ENCODE measurements at regions not wholly inside any gene's neighbourhood (a gene's known extent, or its start where the extent isn't known, plus 50 kb on each side); places are given as distances from the start of the nearest gene placed in this dataset.

- no peak overlapping the region for H3K27ac ChIP-seq
- no peaks in the 10 kb centered on the region for H3K4me1 ChIP-seq (ENCODE audit: insufficient read depth)
- WGBS (ENCODE audit: low lambda C conversion rate, missing lambda C conversion rate), result 74% methylated on average over 3 of the region's 3 CpGs
- no peak overlapping the region for H3K4me2 ChIP-seq
- DNase-seq (ENCODE audit: low spot score), result no peak
- no peaks in the 10 kb centered on the region for H3K79me2 ChIP-seq
- H3K9me3 ChIP-seq (ENCODE audit: low read depth), result no peaks in the 10 kb centered on the region
- no peaks in the 10 kb centered on the region for H4K20me1 ChIP-seq (ENCODE audit: insufficient read depth, poor library complexity, severe bottlenecking)
- H3K27me3 ChIP-seq, result no peaks in the 10 kb centered on the region
- no peak for TF ChIP-seq EZH2 (IDR thresholded peaks at IDR 0.05; ENCODE audit: borderline replicate concordance)
- no peak for TF ChIP-seq CTCF (IDR thresholded peaks at IDR 0.05; ENCODE audit: poor library complexity)
- no peak for TF ChIP-seq EZH2phosphoT487 (IDR thresholded peaks at IDR 0.05; ENCODE audit: low read depth, severe bottlenecking, unreplicated experiment)
- no peaks in the 10 kb centered on the region for H3K9me2 ChIP-seq (replicated peaks; ENCODE audit: insufficient read depth)
- H2AFZ ChIP-seq, result no peak overlapping the region
- H3K4me3 ChIP-seq, result no peak overlapping the region
- H3K36me3 ChIP-seq (replicated peaks; ENCODE audit: insufficient read depth, low read depth), result no peaks in the 10 kb centered on the region
Observed at GRCh38 chr12:24198070-24198469, 248.6 kb upstream of the SOX5 start.

- H3K4me2 ChIP-seq, result no peak overlapping the region
- no peak for DNase-seq (ENCODE audit: low spot score)
- no peaks in the 10 kb centered on the region for H3K27me3 ChIP-seq
- TF ChIP-seq EZH2phosphoT487 (IDR thresholded peaks at IDR 0.05; ENCODE audit: low read depth, severe bottlenecking, unreplicated experiment), result no peak
- no peak for TF ChIP-seq CTCF (IDR thresholded peaks at IDR 0.05; ENCODE audit: poor library complexity)
- no peak for TF ChIP-seq EZH2 (IDR thresholded peaks at IDR 0.05; ENCODE audit: borderline replicate concordance)
- H3K9me3 ChIP-seq (ENCODE audit: low read depth), result no peaks in the 10 kb centered on the region
- H3K4me1 ChIP-seq (ENCODE audit: insufficient read depth), result no peaks in the 10 kb centered on the region
- H3K9me2 ChIP-seq (replicated peaks; ENCODE audit: insufficient read depth), result no peaks in the 10 kb centered on the region
- H3K79me2 ChIP-seq, result no peaks in the 10 kb centered on the region
- H3K36me3 ChIP-seq (replicated peaks; ENCODE audit: insufficient read depth, low read depth), result no peaks in the 10 kb centered on the region
- no peaks in the 10 kb centered on the region for H4K20me1 ChIP-seq (ENCODE audit: insufficient read depth, poor library complexity, severe bottlenecking)
- WGBS (ENCODE audit: low lambda C conversion rate, missing lambda C conversion rate), result 73% methylated on average over 5 of the region's 5 CpGs
- no peak overlapping the region for H2AFZ ChIP-seq
- H3K27ac ChIP-seq, result no peak overlapping the region
- H3K4me3 ChIP-seq, result no peak overlapping the region
Observed at GRCh38 chr12:24197532-24197931, 248.1 kb upstream of the SOX5 start.

- no peak for DNase-seq (ENCODE audit: low spot score)
- Histone ChIP-seq H3K36me3 (replicated peaks; ENCODE audit: insufficient read depth, low read depth) (no peaks in the 10 kb centered on the region), H2AFZ (no peak overlapping the region), H4K20me1 (ENCODE audit: insufficient read depth, poor library complexity, severe bottlenecking) (no peaks in the 10 kb centered on the region), H3K9me2 (replicated peaks; ENCODE audit: insufficient read depth) (no peaks in the 10 kb centered on the region), H3K27me3 (no peaks in the 10 kb centered on the region), H3K27ac (no peak overlapping the region), H3K4me3 (no peak overlapping the region), H3K79me2 (no peaks in the 10 kb centered on the region), H3K4me1 (ENCODE audit: insufficient read depth) (no peaks in the 10 kb centered on the region), H3K9me3 (ENCODE audit: low read depth) (no peaks in the 10 kb centered on the region), H3K4me2 (no peak overlapping the region)
- TF ChIP-seq EZH2 (IDR thresholded peaks at IDR 0.05; ENCODE audit: borderline replicate concordance) (no peak), CTCF (IDR thresholded peaks at IDR 0.05; ENCODE audit: poor library complexity) (no peak), EZH2phosphoT487 (IDR thresholded peaks at IDR 0.05; ENCODE audit: low read depth, severe bottlenecking, unreplicated experiment) (no peak)
- WGBS (ENCODE audit: low lambda C conversion rate, missing lambda C conversion rate), result 95% methylated on average over 4 of the region's 4 CpGs
Observed at GRCh38 chr12:24195063-24195462, 245.6 kb upstream of the SOX5 start.

GRCh38 chr12:24191117-24191516 is 241.6 kb upstream of the SOX5 start:
- Histone ChIP-seq H3K27ac (no peak overlapping the region), H3K4me1 (ENCODE audit: insufficient read depth) (no peaks in the 10 kb centered on the region), H3K27me3 (no peaks in the 10 kb centered on the region), H3K36me3 (replicated peaks; ENCODE audit: insufficient read depth, low read depth) (no peaks in the 10 kb centered on the region), H3K79me2 (no peaks in the 10 kb centered on the region), H3K4me3 (no peak overlapping the region), H3K4me2 (no peak overlapping the region), H3K9me3 (ENCODE audit: low read depth) (no peaks in the 10 kb centered on the region), H3K9me2 (replicated peaks; ENCODE audit: insufficient read depth) (no peaks in the 10 kb centered on the region), H2AFZ (no peak overlapping the region), H4K20me1 (ENCODE audit: insufficient read depth, poor library complexity, severe bottlenecking) (no peaks in the 10 kb centered on the region)
- WGBS (ENCODE audit: low lambda C conversion rate, missing lambda C conversion rate), result 82% methylated on average over 5 of the region's 5 CpGs
- no peak for TF ChIP-seq EZH2 (IDR thresholded peaks at IDR 0.05; ENCODE audit: borderline replicate concordance)
- TF ChIP-seq CTCF (IDR thresholded peaks at IDR 0.05; ENCODE audit: poor library complexity), result no peak
- TF ChIP-seq EZH2phosphoT487 (IDR thresholded peaks at IDR 0.05; ENCODE audit: low read depth, severe bottlenecking, unreplicated experiment), result no peak
- no peak for DNase-seq (ENCODE audit: low spot score)
